Activated naive CD8-positive, alpha-beta T cell treated with anti-CD3 and anti-CD28 coated beads, Interleukin-2, amount 50 U/mL, for 24 hours (primary cell): ENCODE measurements at regions not wholly inside any gene's neighbourhood (a gene's known extent, or its start where the extent isn't known, plus 50 kb on each side); places are given as distances from the start of the nearest gene placed in this dataset.

Experiments
- ATAC-seq: fragments of 150-1000 bp; cut with Tn5 transposase; one replicate; pipeline ENCODE4 v1.10.0; 2021
- DNase-seq: peaks from one replicate; pipeline ENCODE4 v3.0.0; 2021
- H3K27ac Mint-ChIP-seq: one replicate; pipeline ENCODE4 v1.8.0; 2021; ENCODE audit warnings: mild to moderate bottlenecking, mixed read lengths
- H3K27me3 Mint-ChIP-seq: one replicate; pipeline ENCODE4 v1.8.0; 2021; ENCODE audit warnings: mixed read lengths
- H3K36me3 Mint-ChIP-seq: one replicate; pipeline ENCODE4 v1.8.0; 2021; ENCODE audit warnings: low read depth, mixed read lengths
- H3K4me1 Mint-ChIP-seq: one replicate; pipeline ENCODE4 v1.8.0; 2021; ENCODE audit warnings: mixed read lengths
- H3K4me3 Mint-ChIP-seq: one replicate; pipeline ENCODE4 v1.8.0; 2021; ENCODE audit warnings: mild to moderate bottlenecking, moderate library complexity, mixed read lengths
- H3K9me3 Mint-ChIP-seq: one replicate; pipeline ENCODE4 v1.8.0; 2021; ENCODE audit warnings: mixed read lengths

- DNase-seq (no peak), ATAC-seq (no peak)
- H3K27ac Mint-ChIP-seq: no peak overlapping the region
- no peaks in the 10 kb centered on the region for H3K27me3 Mint-ChIP-seq
- no peaks in the 10 kb centered on the region for H3K4me1 Mint-ChIP-seq
- H3K9me3 Mint-ChIP-seq: no peaks in the 10 kb centered on the region
- no peak overlapping the region for H3K4me3 Mint-ChIP-seq
- no peaks in the 10 kb centered on the region for H3K36me3 Mint-ChIP-seq
Observed at GRCh38 chr2:120466704-120467054, 120.7 kb downstream of the INHBB start.

DNA sequence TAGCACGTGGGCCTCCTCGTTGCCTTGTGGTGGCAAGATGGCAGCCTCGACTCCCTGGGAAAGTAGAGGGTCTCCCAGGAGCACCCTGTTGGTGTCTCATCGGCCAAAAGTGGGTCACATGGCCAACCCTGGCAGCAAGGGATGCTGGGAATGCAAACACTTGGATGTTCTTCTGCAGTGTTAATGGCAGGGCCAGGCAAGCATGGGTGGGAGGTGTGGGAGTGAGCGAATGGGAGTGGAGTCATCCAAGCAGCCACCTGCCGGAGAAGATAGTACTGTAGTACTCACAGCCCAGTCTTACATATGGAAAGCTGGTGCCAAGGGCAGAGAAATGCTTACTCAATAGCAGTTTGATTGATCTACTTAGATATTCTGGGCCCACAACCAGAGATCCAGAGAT is 122.2 kb downstream of the INHBB start:
- no peak overlapping the region for H3K27ac Mint-ChIP-seq
- H3K4me1 Mint-ChIP-seq: no peaks in the 10 kb centered on the region
- H3K9me3 Mint-ChIP-seq: peaks cover 4% of the 10 kb centered on the region

DNA sequence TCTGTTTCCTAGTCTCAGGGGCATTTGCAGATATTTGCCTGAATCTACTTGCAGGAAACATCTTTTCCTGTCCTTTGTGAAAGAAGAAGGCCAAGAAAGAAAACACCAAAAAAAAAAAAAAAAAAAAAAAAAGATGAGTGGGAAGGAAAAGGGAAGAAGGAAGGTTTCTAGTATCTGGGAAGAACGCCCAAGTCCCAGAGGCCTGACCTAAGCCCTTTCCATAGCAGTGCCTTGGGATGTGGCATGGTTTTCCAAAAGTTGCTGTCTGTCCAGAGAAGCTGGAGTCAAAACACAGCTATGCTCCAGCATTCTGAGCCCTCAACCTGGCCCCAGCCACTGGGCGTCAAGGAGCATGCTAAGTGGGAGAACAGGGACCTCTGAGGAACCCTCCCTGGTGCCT is 123.5 kb downstream of the INHBB start:
- no peak overlapping the region for H3K27ac Mint-ChIP-seq
- no peaks in the 10 kb centered on the region for H3K36me3 Mint-ChIP-seq
- H3K4me3 Mint-ChIP-seq: no peak overlapping the region
- no peaks in the 10 kb centered on the region for H3K4me1 Mint-ChIP-seq
- ATAC-seq: no peak
- H3K27me3 Mint-ChIP-seq: no peaks in the 10 kb centered on the region
- H3K9me3 Mint-ChIP-seq: peaks cover 4% of the 10 kb centered on the region
- no peak for DNase-seq

More for the DNA sequence above, 122.2 kb downstream of the INHBB start:
- Mint-ChIP-seq H3K36me3 (no peaks in the 10 kb centered on the region), H3K4me3 (no peak overlapping the region), H3K27me3 (no peaks in the 10 kb centered on the region)
- ATAC-seq: no peak
- no peak for DNase-seq

DNA sequence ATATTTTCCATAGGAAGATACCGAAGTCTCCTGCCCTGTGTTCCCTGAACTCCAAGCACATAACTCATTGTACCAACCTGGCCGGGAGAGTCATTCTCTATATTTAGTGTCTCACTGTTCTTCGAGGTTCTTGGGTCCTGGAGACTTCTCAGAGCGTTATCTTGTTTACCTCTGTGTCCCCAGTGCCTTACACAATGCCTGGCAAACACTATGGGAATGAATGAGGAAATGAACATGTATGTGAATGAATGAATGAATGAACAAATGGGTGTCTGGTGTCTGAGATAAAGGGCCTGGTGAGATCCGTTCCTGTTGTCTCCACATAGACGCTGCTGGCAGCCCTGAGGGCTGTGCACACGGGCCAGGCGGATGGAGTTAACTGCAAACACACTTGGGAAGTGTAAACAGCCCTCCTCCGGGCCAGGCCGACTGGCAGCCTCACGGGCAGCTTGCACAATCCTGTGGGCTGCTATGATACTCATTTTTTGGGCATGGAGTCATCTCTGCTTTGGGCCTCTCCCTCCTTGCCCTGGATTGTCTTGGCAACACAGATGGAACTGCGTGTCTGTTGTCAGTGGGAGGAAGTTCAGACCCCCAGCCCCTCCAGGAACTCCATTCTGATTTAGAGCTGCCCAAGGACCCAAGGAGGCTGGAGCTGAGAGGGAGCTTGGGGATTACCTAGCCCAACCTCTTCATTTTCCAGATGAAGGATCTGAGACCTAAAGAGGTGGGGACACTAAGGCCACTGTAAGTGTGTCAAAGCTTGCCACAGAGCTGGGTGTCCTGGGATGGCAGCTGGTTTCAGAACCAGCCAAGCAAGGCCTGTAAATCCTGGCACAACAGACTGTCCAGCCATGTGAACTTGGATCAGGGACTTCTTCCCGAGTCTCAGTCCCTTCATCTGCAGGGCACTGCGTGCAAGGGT is 124.4 kb downstream of the INHBB start:
- no peak overlapping the region for H3K27ac Mint-ChIP-seq

GRCh38 chr2:120471166-120471565 is 125.2 kb downstream of the INHBB start:
- DNase-seq: no peak
- no peaks in the 10 kb centered on the region for H3K36me3 Mint-ChIP-seq
- no peaks in the 10 kb centered on the region for H3K4me1 Mint-ChIP-seq
- H3K27ac Mint-ChIP-seq: no peak overlapping the region
- ATAC-seq: no peak
- no peak overlapping the region for H3K4me3 Mint-ChIP-seq
- H3K27me3 Mint-ChIP-seq: no peaks in the 10 kb centered on the region
- H3K9me3 Mint-ChIP-seq: peaks cover 4% of the 10 kb centered on the region

More for the DNA sequence above, 124.4 kb downstream of the INHBB start:
- H3K4me3 Mint-ChIP-seq: no peak overlapping the region
- H3K9me3 Mint-ChIP-seq: peaks cover 4% of the 10 kb centered on the region
- no peaks in the 10 kb centered on the region for H3K36me3 Mint-ChIP-seq
- ATAC-seq (no peak), DNase-seq (no peak)
- H3K27me3 Mint-ChIP-seq: no peaks in the 10 kb centered on the region
- no peaks in the 10 kb centered on the region for H3K4me1 Mint-ChIP-seq

DNA sequence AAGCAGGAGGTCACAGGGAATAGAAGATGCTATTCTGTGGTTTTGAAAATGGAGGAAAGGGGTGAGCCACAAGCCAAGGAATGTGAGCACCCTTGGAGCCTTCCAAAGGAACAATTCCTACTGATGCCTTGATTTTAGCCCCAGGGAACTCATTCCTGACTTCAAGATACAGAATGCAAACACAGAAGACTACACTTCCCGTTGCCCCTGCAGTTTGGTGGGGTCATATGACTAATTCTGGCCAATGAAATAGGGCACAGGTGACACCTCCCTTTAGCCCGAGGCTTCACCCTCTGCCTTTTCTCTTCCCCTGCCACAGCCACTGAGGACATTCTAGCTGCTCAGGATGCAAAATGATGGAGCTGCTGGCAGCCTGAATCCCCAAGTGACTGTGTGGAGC is 126.1 kb downstream of the INHBB start:
- no peak for ATAC-seq
- Mint-ChIP-seq H3K9me3 (peaks cover 4% of the 10 kb centered on the region), H3K27ac (no peak overlapping the region), H3K27me3 (no peaks in the 10 kb centered on the region), H3K4me1 (no peaks in the 10 kb centered on the region), H3K36me3 (no peaks in the 10 kb centered on the region), H3K4me3 (no peak overlapping the region)
- no peak for DNase-seq

DNA sequence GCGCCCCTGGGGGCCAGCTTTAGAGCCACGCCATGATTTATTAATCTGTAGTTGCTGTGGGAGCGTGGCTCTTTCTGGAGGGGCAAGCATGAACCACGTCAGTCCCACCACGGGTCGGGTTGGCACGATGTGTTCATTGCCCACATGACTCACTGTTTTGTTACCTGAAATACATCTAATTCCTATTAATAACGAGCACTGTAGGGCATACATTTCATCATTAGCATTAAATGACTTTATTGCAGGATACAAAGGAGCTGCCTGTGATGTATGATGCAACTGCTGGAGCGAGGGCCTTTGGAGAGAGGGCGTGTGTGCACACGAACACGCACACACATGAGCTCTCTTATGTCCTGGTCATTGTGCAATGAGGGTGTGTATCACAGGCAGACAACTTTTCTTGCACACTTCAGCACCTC is 127.0 kb downstream of the INHBB start:
- no peak overlapping the region for H3K27ac Mint-ChIP-seq
- peaks cover 4% of the 10 kb centered on the region for H3K9me3 Mint-ChIP-seq
- H3K4me1 Mint-ChIP-seq: no peaks in the 10 kb centered on the region
- DNase-seq: no peak
- no peak overlapping the region for H3K4me3 Mint-ChIP-seq
- H3K27me3 Mint-ChIP-seq: no peaks in the 10 kb centered on the region
- no peaks in the 10 kb centered on the region for H3K36me3 Mint-ChIP-seq
- no peak for ATAC-seq

- no peak overlapping the region for H3K27ac Mint-ChIP-seq
- no peaks in the 10 kb centered on the region for H3K4me1 Mint-ChIP-seq
- no peak for DNase-seq
- H3K36me3 Mint-ChIP-seq: no peaks in the 10 kb centered on the region
- peaks cover 4% of the 10 kb centered on the region for H3K9me3 Mint-ChIP-seq
- H3K27me3 Mint-ChIP-seq: no peaks in the 10 kb centered on the region
- no peak overlapping the region for H3K4me3 Mint-ChIP-seq
- no peak for ATAC-seq
Observed at GRCh38 chr2:120473522-120474271, 127.8 kb downstream of the INHBB start.

DNA sequence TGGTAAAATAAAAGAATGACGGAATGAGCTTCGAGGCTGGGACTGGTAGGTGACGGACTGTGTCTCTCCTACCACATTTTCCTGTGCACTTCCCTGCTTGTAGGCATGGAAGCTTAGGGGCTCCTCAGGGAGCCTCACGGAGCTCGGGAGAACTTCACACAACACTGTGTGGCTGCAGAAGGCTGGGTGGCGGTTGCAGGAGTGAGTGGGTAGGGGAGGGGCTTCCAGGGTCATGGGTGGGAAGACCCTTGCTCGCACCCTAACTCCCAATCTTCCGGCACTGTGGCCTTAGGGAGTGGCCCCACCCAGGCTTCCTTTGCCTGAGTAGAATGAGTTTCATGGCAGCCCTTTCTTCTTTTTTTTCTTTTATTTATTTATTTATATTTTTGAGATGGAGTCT is 128.6 kb downstream of the INHBB start:
- no peaks in the 10 kb centered on the region for H3K36me3 Mint-ChIP-seq

GRCh38 chr2:120476141-120476540 is 130.2 kb downstream of the INHBB start:
- Mint-ChIP-seq H3K4me3 (no peak overlapping the region), H3K27ac (no peak overlapping the region), H3K27me3 (no peaks in the 10 kb centered on the region), H3K9me3 (peaks cover 4% of the 10 kb centered on the region), H3K36me3 (no peaks in the 10 kb centered on the region), H3K4me1 (no peaks in the 10 kb centered on the region)
- ATAC-seq (no peak), DNase-seq (no peak)

More for the DNA sequence above, 128.6 kb downstream of the INHBB start:
- H3K4me3 Mint-ChIP-seq: no peak overlapping the region
- H3K4me1 Mint-ChIP-seq: no peaks in the 10 kb centered on the region
- H3K27me3 Mint-ChIP-seq: no peaks in the 10 kb centered on the region
- no peak for DNase-seq
- ATAC-seq: no peak
- H3K27ac Mint-ChIP-seq: no peak overlapping the region
- H3K9me3 Mint-ChIP-seq: peaks cover 4% of the 10 kb centered on the region

- Mint-ChIP-seq H3K4me1 (no peaks in the 10 kb centered on the region), H3K36me3 (no peaks in the 10 kb centered on the region), H3K27ac (no peak overlapping the region), H3K27me3 (no peaks in the 10 kb centered on the region), H3K9me3 (peaks cover 4% of the 10 kb centered on the region), H3K4me3 (no peak overlapping the region)
- ATAC-seq (no peak), DNase-seq (no peak)
Observed at GRCh38 chr2:120477198-120477597, 131.3 kb downstream of the INHBB start.

DNA sequence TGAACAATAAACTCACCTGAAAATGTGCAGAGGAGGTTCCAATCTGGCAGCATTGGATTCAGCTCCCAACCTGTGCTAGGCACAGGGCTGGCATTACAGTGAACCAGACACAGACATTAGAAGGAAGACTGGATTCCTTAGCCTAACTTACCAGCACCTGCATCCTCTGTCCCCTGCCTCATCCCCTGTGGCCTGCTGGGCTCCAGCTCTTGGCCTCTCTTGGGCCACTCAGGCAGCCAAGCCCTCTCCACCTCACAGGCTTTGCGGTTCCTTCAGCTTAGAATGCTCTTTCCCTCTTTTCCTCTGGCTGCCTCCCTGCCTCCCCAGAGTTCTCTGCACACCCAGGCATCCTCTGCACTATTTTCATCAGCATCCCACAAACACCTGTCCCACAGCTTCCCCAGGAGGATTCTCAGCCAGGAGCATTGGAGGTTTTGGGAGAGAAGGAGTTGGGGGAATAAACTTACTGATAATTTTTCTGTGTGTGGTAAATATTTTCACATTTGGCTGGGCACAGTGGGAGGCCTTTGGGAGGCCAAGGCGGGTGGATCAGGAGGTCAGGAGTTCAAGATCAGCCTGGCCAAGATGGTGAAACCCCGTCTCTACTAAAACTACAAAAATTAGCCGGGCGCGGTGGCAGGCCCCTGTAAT is 132.0 kb downstream of the INHBB start:
- Mint-ChIP-seq H3K4me3 (no peak overlapping the region), H3K9me3 (no peaks in the 10 kb centered on the region), H3K27me3 (no peaks in the 10 kb centered on the region), H3K36me3 (no peaks in the 10 kb centered on the region), H3K4me1 (no peaks in the 10 kb centered on the region), H3K27ac (no peak overlapping the region)
- no peak for ATAC-seq
- DNase-seq: no peak

- no peaks in the 10 kb centered on the region for H3K4me1 Mint-ChIP-seq
- ATAC-seq: no peak
- no peaks in the 10 kb centered on the region for H3K27me3 Mint-ChIP-seq
- no peak overlapping the region for H3K4me3 Mint-ChIP-seq
- H3K36me3 Mint-ChIP-seq: no peaks in the 10 kb centered on the region
- no peaks in the 10 kb centered on the region for H3K9me3 Mint-ChIP-seq
- no peak overlapping the region for H3K27ac Mint-ChIP-seq
- DNase-seq: no peak
Observed at GRCh38 chr2:120480346-120480902, 134.5 kb downstream of the INHBB start.

- H3K4me3 Mint-ChIP-seq: no peak overlapping the region
- no peaks in the 10 kb centered on the region for H3K27me3 Mint-ChIP-seq
- no peak overlapping the region for H3K27ac Mint-ChIP-seq
- no peaks in the 10 kb centered on the region for H3K4me1 Mint-ChIP-seq
- H3K9me3 Mint-ChIP-seq: no peaks in the 10 kb centered on the region
- H3K36me3 Mint-ChIP-seq: no peaks in the 10 kb centered on the region
- ATAC-seq (no peak), DNase-seq (no peak)
Observed at GRCh38 chr2:120480903-120481445, 135.0 kb downstream of the INHBB start.
